ENCODE measurements at regions not wholly inside any gene's neighbourhood (a gene's known extent, or its start where the extent isn't known, plus 50 kb on each side); places are given as distances from the start of the nearest gene placed in this dataset.

DNA sequence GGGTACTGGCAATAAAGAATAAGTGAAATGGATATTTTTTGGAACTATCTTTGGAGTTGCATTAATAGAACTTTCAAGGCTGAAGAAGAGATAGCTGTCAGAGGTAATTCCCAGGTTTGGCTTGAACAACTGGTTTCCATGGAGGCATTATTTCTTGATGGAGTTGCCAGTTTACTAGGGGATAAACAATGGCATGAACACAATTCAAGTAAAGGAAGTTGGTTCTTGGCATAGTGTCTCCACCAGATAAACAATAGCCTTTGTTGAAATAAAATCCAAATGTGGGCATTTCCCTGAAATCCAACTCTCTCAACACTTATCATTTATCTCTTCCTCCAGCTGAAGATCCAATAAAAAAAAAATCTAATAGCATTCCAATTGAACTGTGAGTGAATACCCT is 454.9 kb downstream of the C6orf118 start:
- no peak overlapping the region for H2AFZ ChIP-seq (ENCODE audit: low read depth, low read length)
- H3K4me3 ChIP-seq (ENCODE audit: insufficient read depth in 1 of 2, low read depth in 1 of 2, low read length in 2 of 2) = no peak overlapping the region
- H3K18ac ChIP-seq (ENCODE audit: low read depth in 1 of 2, low read length in 2 of 2) = no peak overlapping the region
- no peak overlapping the region for H3K4ac ChIP-seq (ENCODE audit: low read depth in 1 of 2, low read length in 2 of 2)
- H3K4me1 ChIP-seq (ENCODE audit: control insufficient read depth, insufficient read depth, low read depth, low read length) = no peaks in the 10 kb centered on the region
- no peaks in the 10 kb centered on the region for H3K36me3 ChIP-seq (ENCODE audit: control insufficient read depth in 1 of 2, insufficient read depth in 2 of 2, low read depth in 1 of 2, low read length in 2 of 2)
- H4K91ac ChIP-seq (ENCODE audit: low read length) = no peak overlapping the region
- H2BK5ac ChIP-seq (ENCODE audit: low read depth, low read length, poor library complexity, severe bottlenecking) = no peak overlapping the region
- no peaks in the 10 kb centered on the region for H3K79me1 ChIP-seq (replicated peaks; ENCODE audit: low read length, poor library complexity, severe bottlenecking)
- H3K9ac ChIP-seq (ENCODE audit: low read length) = no peak overlapping the region
- no peak overlapping the region for H2BK12ac ChIP-seq (ENCODE audit: low read length in 2 of 2)
- no peak overlapping the region for H2AK5ac ChIP-seq (ENCODE audit: low read length, severe bottlenecking)
- H3K23ac ChIP-seq (ENCODE audit: low read length in 2 of 2) = no peak overlapping the region
- no peak for DNase-seq
- no peak overlapping the region for H2BK15ac ChIP-seq (ENCODE audit: low read depth, poor library complexity, severe bottlenecking)
- no peak overlapping the region for H3K4me2 ChIP-seq (ENCODE audit: low read length, poor library complexity, severe bottlenecking)
- no peak overlapping the region for H4K8ac ChIP-seq (ENCODE audit: low read length)
- H3K14ac ChIP-seq (ENCODE audit: low read length in 2 of 2) = no peak overlapping the region
- H2BK120ac ChIP-seq (ENCODE audit: low read depth, low read length) = no peak overlapping the region
- H3K27me3 ChIP-seq (ENCODE audit: control insufficient read depth in 1 of 2, insufficient read depth in 1 of 2, low read length in 2 of 2) = no peaks in the 10 kb centered on the region
- no peak overlapping the region for H3K27ac ChIP-seq (ENCODE audit: low read length, poor library complexity, severe bottlenecking)
- H3K9me3 ChIP-seq (ENCODE audit: control insufficient read depth, low read length) = no peaks in the 10 kb centered on the region

DNA sequence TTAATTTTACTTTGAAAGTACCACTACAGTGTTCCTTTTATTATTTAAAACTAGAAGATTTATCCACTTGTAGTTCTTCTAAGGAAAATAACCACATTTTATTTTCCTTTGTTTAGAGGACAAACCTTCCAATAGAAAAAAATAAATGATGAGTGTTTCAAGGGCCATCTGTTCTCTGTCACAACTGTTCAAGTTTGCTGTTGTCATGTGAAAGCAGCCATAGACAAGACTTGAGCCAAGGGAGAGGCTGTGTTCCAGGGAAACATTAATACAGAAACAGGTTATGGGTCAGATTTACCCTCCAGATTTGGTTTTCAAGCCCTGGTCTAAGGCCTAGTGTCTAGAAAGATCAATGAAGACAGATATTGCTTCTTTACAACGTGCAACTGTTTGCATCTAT is 463.6 kb downstream of the C6orf118 start:
- Histone ChIP-seq H2BK12ac (ENCODE audit: low read length in 2 of 2) (no peak overlapping the region), H3K4me1 (ENCODE audit: control insufficient read depth, insufficient read depth, low read depth, low read length) (no peaks in the 10 kb centered on the region)
- 70% methylated on average over 1 of the region's 1 CpG for WGBS

DNA sequence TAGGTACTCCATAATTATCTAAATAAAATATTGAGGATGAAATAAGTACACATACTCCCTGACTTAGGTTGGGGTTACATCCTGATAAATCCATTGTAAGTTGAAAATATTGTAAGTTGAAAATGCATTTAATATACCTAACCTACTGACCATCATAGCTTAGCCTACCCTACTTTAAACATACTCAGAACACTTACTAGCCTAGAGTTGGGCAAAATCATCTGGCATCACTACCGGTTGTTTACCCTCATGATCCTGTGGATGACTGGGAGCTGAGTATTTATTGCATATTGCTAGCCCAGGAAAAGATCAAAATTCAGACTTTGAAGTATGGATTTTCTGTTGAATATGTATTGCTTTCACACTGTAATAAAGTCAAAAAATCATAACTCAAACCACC is 467.3 kb downstream of the C6orf118 start:
- H3K4me1 ChIP-seq (ENCODE audit: control insufficient read depth, insufficient read depth, low read depth, low read length) = no peaks in the 10 kb centered on the region
- H4K91ac ChIP-seq (ENCODE audit: low read length) = no peak overlapping the region
- no CpG with 5 or more reads among the region's 1 CpG for WGBS
- H3K14ac ChIP-seq (ENCODE audit: low read length in 2 of 2) = no peak overlapping the region
- no peak overlapping the region for H2BK5ac ChIP-seq (ENCODE audit: low read depth, low read length, poor library complexity, severe bottlenecking)
- no peaks in the 10 kb centered on the region for H3K79me1 ChIP-seq (replicated peaks; ENCODE audit: low read length, poor library complexity, severe bottlenecking)
- no peak overlapping the region for H2BK12ac ChIP-seq (ENCODE audit: low read length in 2 of 2)
- no peak overlapping the region for H3K27ac ChIP-seq (ENCODE audit: low read length, poor library complexity, severe bottlenecking)
- H3K9me3 ChIP-seq (ENCODE audit: control insufficient read depth, low read length) = peaks cover 7% of the 10 kb centered on the region
- no peak overlapping the region for H2AFZ ChIP-seq (ENCODE audit: low read depth, low read length)
- no peak overlapping the region for H3K4ac ChIP-seq (ENCODE audit: low read depth in 1 of 2, low read length in 2 of 2)
- no peak overlapping the region for H3K18ac ChIP-seq (ENCODE audit: low read depth in 1 of 2, low read length in 2 of 2)
- H2AK5ac ChIP-seq (ENCODE audit: low read length, severe bottlenecking) = no peak overlapping the region
- H3K4me2 ChIP-seq (ENCODE audit: low read length, poor library complexity, severe bottlenecking) = no peak overlapping the region
- H2BK15ac ChIP-seq (ENCODE audit: low read depth, poor library complexity, severe bottlenecking) = no peak overlapping the region
- H3K23ac ChIP-seq (ENCODE audit: low read length in 2 of 2) = no peak overlapping the region
- no peak overlapping the region for H3K9ac ChIP-seq (ENCODE audit: low read length)
- DNase-seq = no peak
- no peaks in the 10 kb centered on the region for H3K27me3 ChIP-seq (ENCODE audit: control insufficient read depth in 1 of 2, insufficient read depth in 1 of 2, low read length in 2 of 2)
- H3K4me3 ChIP-seq (ENCODE audit: insufficient read depth in 1 of 2, low read depth in 1 of 2, low read length in 2 of 2) = no peak overlapping the region
- no peak overlapping the region for H4K8ac ChIP-seq (ENCODE audit: low read length)
- no peak overlapping the region for H2BK120ac ChIP-seq (ENCODE audit: low read depth, low read length)
- no peaks in the 10 kb centered on the region for H3K36me3 ChIP-seq (ENCODE audit: control insufficient read depth in 1 of 2, insufficient read depth in 2 of 2, low read depth in 1 of 2, low read length in 2 of 2)

More for the DNA sequence above, 463.6 kb downstream of the C6orf118 start:
- DNase-seq = no peak
- H2BK5ac ChIP-seq (ENCODE audit: low read depth, low read length, poor library complexity, severe bottlenecking) = no peak overlapping the region
- no peak overlapping the region for H4K8ac ChIP-seq (ENCODE audit: low read length)
- H3K18ac ChIP-seq (ENCODE audit: low read depth in 1 of 2, low read length in 2 of 2) = no peak overlapping the region
- peaks cover 9% of the 10 kb centered on the region for H3K9me3 ChIP-seq (ENCODE audit: control insufficient read depth, low read length)
- H3K4me2 ChIP-seq (ENCODE audit: low read length, poor library complexity, severe bottlenecking) = no peak overlapping the region
- H3K79me1 ChIP-seq (replicated peaks; ENCODE audit: low read length, poor library complexity, severe bottlenecking) = no peaks in the 10 kb centered on the region
- H3K4ac ChIP-seq (ENCODE audit: low read depth in 1 of 2, low read length in 2 of 2) = no peak overlapping the region
- no peak overlapping the region for H2BK15ac ChIP-seq (ENCODE audit: low read depth, poor library complexity, severe bottlenecking)
- H3K23ac ChIP-seq (ENCODE audit: low read length in 2 of 2) = no peak overlapping the region
- no peak overlapping the region for H4K91ac ChIP-seq (ENCODE audit: low read length)
- no peak overlapping the region for H2AK5ac ChIP-seq (ENCODE audit: low read length, severe bottlenecking)
- H2BK120ac ChIP-seq (ENCODE audit: low read depth, low read length) = no peak overlapping the region
- H2AFZ ChIP-seq (ENCODE audit: low read depth, low read length) = no peak overlapping the region
- no peak overlapping the region for H3K4me3 ChIP-seq (ENCODE audit: insufficient read depth in 1 of 2, low read depth in 1 of 2, low read length in 2 of 2)
- no peak overlapping the region for H3K9ac ChIP-seq (ENCODE audit: low read length)
- H3K14ac ChIP-seq (ENCODE audit: low read length in 2 of 2) = no peak overlapping the region
- no peak overlapping the region for H3K27ac ChIP-seq (ENCODE audit: low read length, poor library complexity, severe bottlenecking)
- no peaks in the 10 kb centered on the region for H3K36me3 ChIP-seq (ENCODE audit: control insufficient read depth in 1 of 2, insufficient read depth in 2 of 2, low read depth in 1 of 2, low read length in 2 of 2)
- no peaks in the 10 kb centered on the region for H3K27me3 ChIP-seq (ENCODE audit: control insufficient read depth in 1 of 2, insufficient read depth in 1 of 2, low read length in 2 of 2)

DNA sequence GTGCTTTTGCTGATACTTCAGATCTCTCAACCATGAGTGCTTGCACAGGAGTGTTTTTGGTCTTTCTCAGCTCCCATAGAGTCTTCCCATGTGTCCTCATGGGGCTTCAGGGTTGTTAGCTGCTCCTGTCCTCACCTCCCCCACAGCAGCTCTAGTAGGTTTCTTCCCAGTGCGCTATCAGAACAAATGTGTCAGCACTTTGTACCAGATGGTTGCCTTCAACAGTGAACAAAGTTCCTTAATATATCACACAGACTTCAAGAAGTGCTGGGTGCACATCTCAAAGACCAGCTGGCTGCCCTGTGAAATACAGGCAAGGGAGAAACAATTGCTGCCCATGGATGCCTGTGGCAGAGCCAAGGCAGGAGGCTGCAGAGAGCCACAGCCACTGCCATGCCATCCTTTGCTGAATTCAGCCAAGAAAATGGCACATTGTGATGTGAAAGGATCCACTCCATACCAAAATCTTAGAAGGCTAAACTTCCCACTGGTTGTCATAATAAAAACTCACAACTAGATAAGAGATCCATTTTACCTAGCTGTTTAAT is 471.3 kb downstream of the C6orf118 start:
- Histone ChIP-seq H3K14ac (ENCODE audit: low read length in 2 of 2) (no peak overlapping the region), H3K79me1 (replicated peaks; ENCODE audit: low read length, poor library complexity, severe bottlenecking) (no peaks in the 10 kb centered on the region), H2AK5ac (ENCODE audit: low read length, severe bottlenecking) (no peak overlapping the region), H4K91ac (ENCODE audit: low read length) (no peak overlapping the region), H2BK12ac (ENCODE audit: low read length in 2 of 2) (no peak overlapping the region), H3K27me3 (ENCODE audit: control insufficient read depth in 1 of 2, insufficient read depth in 1 of 2, low read length in 2 of 2) (no peaks in the 10 kb centered on the region), H3K36me3 (ENCODE audit: control insufficient read depth in 1 of 2, insufficient read depth in 2 of 2, low read depth in 1 of 2, low read length in 2 of 2) (no peaks in the 10 kb centered on the region), H3K4me1 (ENCODE audit: control insufficient read depth, insufficient read depth, low read depth, low read length) (no peaks in the 10 kb centered on the region), H3K9me3 (ENCODE audit: control insufficient read depth, low read length) (peaks cover 7% of the 10 kb centered on the region), H3K4me2 (ENCODE audit: low read length, poor library complexity, severe bottlenecking) (no peak overlapping the region), H4K8ac (ENCODE audit: low read length) (no peak overlapping the region), H3K4me3 (ENCODE audit: insufficient read depth in 1 of 2, low read depth in 1 of 2, low read length in 2 of 2) (no peak overlapping the region), H3K4ac (ENCODE audit: low read depth in 1 of 2, low read length in 2 of 2) (no peak overlapping the region), H3K9ac (ENCODE audit: low read length) (no peak overlapping the region), H2BK15ac (ENCODE audit: low read depth, poor library complexity, severe bottlenecking) (no peak overlapping the region), H3K18ac (ENCODE audit: low read depth in 1 of 2, low read length in 2 of 2) (no peak overlapping the region), H3K23ac (ENCODE audit: low read length in 2 of 2) (no peak overlapping the region), H2BK5ac (ENCODE audit: low read depth, low read length, poor library complexity, severe bottlenecking) (no peak overlapping the region), H3K27ac (ENCODE audit: low read length, poor library complexity, severe bottlenecking) (no peak overlapping the region), H2AFZ (ENCODE audit: low read depth, low read length) (no peak overlapping the region), H2BK120ac (ENCODE audit: low read depth, low read length) (no peak overlapping the region)
- DNase-seq = no peak
- WGBS = 41% methylated on average over 1 of the region's 1 CpG
